ENCODE measurements at regions not wholly inside any gene's neighbourhood (a gene's known extent, or its start where the extent isn't known, plus 50 kb on each side); places are given as distances from the start of the nearest gene placed in this dataset.

- Histone ChIP-seq H4K8ac (ENCODE audit: extremely low read depth, insufficient read depth, low read length) (no peak overlapping the region), H3K9ac (replicated peaks in 1 of 4; ENCODE audit: extremely low read depth in 1 of 4, low read depth in 3 of 4, low read length in 3 of 4) (no peak overlapping the region), H4K20me1 (replicated peaks in 1 of 2; ENCODE audit: control insufficient read depth in 1 of 2, insufficient read depth in 2 of 2, low read length in 2 of 2) (no peaks in the 10 kb centered on the region), H2AK5ac (ENCODE audit: low read depth, low read length) (no peak overlapping the region), H3K9me3 (ENCODE audit: insufficient read depth in 2 of 2, low read depth in 1 of 2, low read length in 1 of 2) (no peaks in the 10 kb centered on the region), H3K4me2 (ENCODE audit: insufficient read depth in 1 of 2, low read depth in 2 of 2, low read length in 2 of 2) (no peak overlapping the region), H3K4me1 (replicated peaks in 1 of 4; ENCODE audit: control insufficient read depth in 3 of 4, insufficient read depth in 4 of 4, low read length in 3 of 4) (no peaks in the 10 kb centered on the region), H2BK12ac (ENCODE audit: low read depth, low read length) (no peak overlapping the region), H3K27me3 (replicated peaks in 1 of 4; ENCODE audit: control insufficient read depth in 3 of 4, extremely low read depth in 1 of 4, insufficient read depth in 3 of 4, low read length in 3 of 4) (peaks cover 0 to 1% (median 0%) of the 10 kb centered on the region in 4 experiments; a peak in 1 of 7 replicates), H2BK5ac (ENCODE audit: low read depth, low read length) (no peak overlapping the region), H3K14ac (ENCODE audit: insufficient read length) (no peak overlapping the region), H3K79me2 (ENCODE audit: control insufficient read depth in 1 of 2, insufficient read depth in 2 of 2, low read length in 2 of 2) (no peaks in the 10 kb centered on the region), H2BK20ac (ENCODE audit: low read length) (no peak overlapping the region), H3K79me1 (ENCODE audit: low read depth, low read length) (no peaks in the 10 kb centered on the region), H2BK120ac (replicated peaks; ENCODE audit: low read depth, low read length) (no peak overlapping the region), H3K4ac (replicated peaks; ENCODE audit: insufficient read length, low read depth, low read length) (no peak overlapping the region), H2BK15ac (ENCODE audit: low read length) (no peak overlapping the region), H3K23ac (ENCODE audit: insufficient read length) (no peak overlapping the region), H2AFZ (ENCODE audit: low read length) (no peak overlapping the region), H4K91ac (replicated peaks; ENCODE audit: insufficient read length, low read length) (no peak overlapping the region), H3K4me3 (ENCODE audit: extremely low read depth in 1 of 4, insufficient read depth in 2 of 4, low read depth in 3 of 4, low read length in 4 of 4) (no peak overlapping the region), H3K23me2 (ENCODE audit: low read depth, low read length) (no peaks in the 10 kb centered on the region), H4K5ac (ENCODE audit: insufficient read length, low read depth, low read length) (no peak overlapping the region), H3K56ac (replicated peaks; ENCODE audit: insufficient read length, low read depth, low read length) (no peak overlapping the region), H3K27ac (ENCODE audit: low read depth, low read length) (no peak overlapping the region), H3K36me3 (ENCODE audit: control insufficient read depth in 2 of 4, insufficient read depth in 4 of 4, low read length in 3 of 4) (no peaks in the 10 kb centered on the region), H3K18ac (ENCODE audit: extremely low read depth, low read length) (no peak overlapping the region)
- no peak for FAIRE-seq
- POLR2A ChIA-PET (ENCODE audit: partially characterized antibody) = no interaction called here
- DNase-seq (ENCODE audit: low read depth in 1 of 2, low spot score in 2 of 2) = no peak
- CTCF ChIA-PET (ENCODE audit: partially characterized antibody) = interaction anchor here (0.7 kb wide), 1 partner anchor 191 kb away, joined by 3 read pairs; no protein-coding TSS in a partner anchor
- 63% methylated on average over 2 of the region's 2 CpGs; no CpG with 5 or more reads in 1 of the 2 experiments for WGBS, 2 experiments (ENCODE audit: extremely low coverage in 1 of 2, insufficient coverage in 1 of 2, insufficient read length in 1 of 2, insufficient replicate concordance in 2 of 2, low coverage in 1 of 2, low lambda C conversion rate in 2 of 2, missing lambda C conversion rate in 1 of 2)
- TF ChIP-seq PHF8 (conservative IDR thresholded peaks at IDR 0.05; ENCODE audit: low read depth, low read length) (no peak), RNF2 (IDR thresholded peaks at IDR 0.05; ENCODE audit: borderline replicate concordance, low read depth, low read length, missing control alignments, poor library complexity, severe bottlenecking) (no peak), RXRA (IDR thresholded peaks at IDR 0.05; ENCODE audit: insufficient read depth, low read depth, low read length) (no peak), BACH1 (IDR thresholded peaks at IDR 0.05; ENCODE audit: low read length) (no peak), TCF12 (IDR thresholded peaks at IDR 0.05; ENCODE audit: low read depth, low read length) (no peak), SP1 (IDR thresholded peaks at IDR 0.05; ENCODE audit: low read depth, low read length) (no peak), BRCA1 (IDR thresholded peaks at IDR 0.05; ENCODE audit: low read depth, low read length) (no peak), POLR2AphosphoS5 (IDR thresholded peaks at IDR 0.05; ENCODE audit: low read depth, low read length) (no peak), NRF1 (IDR thresholded peaks at IDR 0.05; ENCODE audit: low read depth, low read length) (no peak), EZH2 (IDR thresholded peaks at IDR 0.05; ENCODE audit: low read depth, low read length, severe bottlenecking) (no peak), SAP30 (IDR thresholded peaks at IDR 0.05; ENCODE audit: insufficient read depth, insufficient replicate concordance, low read length) (no peak), KDM1A (IDR thresholded peaks at IDR 0.05; ENCODE audit: borderline replicate concordance, low read length) (no peak), GTF2F1 (IDR thresholded peaks at IDR 0.05; ENCODE audit: borderline replicate concordance, low read depth, low read length) (no peak), POLR2A (IDR thresholded peaks at IDR 0.05; ENCODE audit: control extremely low read depth in 1 of 2, low read depth in 2 of 2, low read length in 2 of 2) (no peak), SUZ12 (IDR thresholded peaks at IDR 0.05; ENCODE audit: low read length) (no peak), CBX8 (IDR thresholded peaks at IDR 0.05; ENCODE audit: borderline replicate concordance, low read depth, low read length) (no peak)
These were observed 308.4 kb upstream of the POM121L12 start for GRCh38 chr7:52726986-52727385.

All from H1 (cell line).